C4-2B (cell line): ENCODE measurements at regions not wholly inside any gene's neighbourhood (a gene's known extent, or its start where the extent isn't known, plus 50 kb on each side); places are given as distances from the start of the nearest gene placed in this dataset.

Experiments used
- H3K27ac ChIP-seq: fragments of 450-650 bp; 2 replicates; pipeline ENCODE4 v1.5.1; 2017
- CTCF ChIP-seq: fragments of 450-650 bp; conservative IDR thresholded peaks from 2 replicates; pipeline ENCODE4 v1.5.1; 2017; ENCODE audit warnings: mild to moderate bottlenecking
- ZFX ChIP-seq: fragments of 450-650 bp; IDR thresholded peaks from 2 replicates; pipeline ENCODE4 v1.6.1; 2017

GRCh38 chr11:92750794-92751193, 218.7 kb upstream of the MTNR1B start:
- TF ChIP-seq CTCF: no peak
- no peak for TF ChIP-seq ZFX
- H3K27ac ChIP-seq: no peak overlapping the region

- H3K27ac ChIP-seq: no peak overlapping the region
- TF ChIP-seq ZFX (no peak), CTCF (no peak)
These were observed 217.9 kb upstream of the MTNR1B start for GRCh38 chr11:92751594-92751993.

- H3K27ac ChIP-seq: no peak overlapping the region
- TF ChIP-seq ZFX: no peak
- no peak for TF ChIP-seq CTCF
These were observed 217.3 kb upstream of the MTNR1B start for GRCh38 chr11:92752122-92752521.

GRCh38 chr11:92753161-92753560, 216.3 kb upstream of the MTNR1B start:
- no peak for TF ChIP-seq ZFX
- TF ChIP-seq CTCF: no peak

GRCh38 chr11:92758241-92758780, 211.1 kb upstream of the MTNR1B start:
- H3K27ac ChIP-seq: no peak overlapping the region
- TF ChIP-seq CTCF (no peak), ZFX (no peak)

More at GRCh38 chr11:92753161-92753560, 216.3 kb upstream of the MTNR1B start:
- no peak overlapping the region for H3K27ac ChIP-seq

- TF ChIP-seq CTCF (no peak), ZFX (no peak)
These were observed 209.8 kb upstream of the MTNR1B start for GRCh38 chr11:92759571-92760214.

GRCh38 chr11:92762121-92762540, 207.3 kb upstream of the MTNR1B start:
- TF ChIP-seq ZFX (no peak), CTCF (no peak)
- no peak overlapping the region for H3K27ac ChIP-seq

More at GRCh38 chr11:92759571-92760214, 209.8 kb upstream of the MTNR1B start:
- no peak overlapping the region for H3K27ac ChIP-seq
